BJ (cell line): ENCODE measurements at regions not wholly inside any gene's neighbourhood (a gene's known extent, or its start where the extent isn't known, plus 50 kb on each side); places are given as distances from the start of the nearest gene placed in this dataset.

Experiments
- CTCF ChIA-PET: fragments of 350-600 bp; formaldehyde crosslinking; extraction: SDS; loops from one replicate; lab custom pipeline; 2021; ENCODE audit warnings: antibody characterized with exemption, inconsistent platforms; lab: Yijun Ruan, JAX
- POLR2A ChIA-PET: fragments of 300-600 bp; sonication (Branson Sonifier 250); formaldehyde crosslinking; extraction: SDS; loops from one replicate; lab custom pipeline; 2021; ENCODE audit warnings: antibody characterized with exemption; lab: Charles Lee
- DNase-seq: peaks from one replicate; pipeline ENCODE4 v3.0.0-alpha.2; 2011; ENCODE audit warnings: low read depth
- H3K27me3 ChIP-seq: 2 replicates; pipeline ENCODE4 v1.6.0; 2011; ENCODE audit warnings: low read length; ENCODE audit not compliant: control insufficient read depth, insufficient read depth
- H3K36me3 ChIP-seq: 2 replicates; pipeline ENCODE4 v1.5.1; 2011; ENCODE audit warnings: low read length; ENCODE audit not compliant: control insufficient read depth, insufficient read depth
- H3K4me3 ChIP-seq: 2 replicates; pipeline ENCODE4 v1.5.1; 2011; ENCODE audit warnings: low read depth, mild to moderate bottlenecking, control low read depth, low read length
- TF ChIP-seq, protein P1 (sequence below): IDR thresholded peaks from 2 replicates; pipeline ENCODE4 v1.5.1; 2011; ENCODE audit warnings: low read depth, mild to moderate bottlenecking, control low read depth, inconsistent platforms, low read length, moderate library complexity; ENCODE audit not compliant: insufficient read depth

DNA sequence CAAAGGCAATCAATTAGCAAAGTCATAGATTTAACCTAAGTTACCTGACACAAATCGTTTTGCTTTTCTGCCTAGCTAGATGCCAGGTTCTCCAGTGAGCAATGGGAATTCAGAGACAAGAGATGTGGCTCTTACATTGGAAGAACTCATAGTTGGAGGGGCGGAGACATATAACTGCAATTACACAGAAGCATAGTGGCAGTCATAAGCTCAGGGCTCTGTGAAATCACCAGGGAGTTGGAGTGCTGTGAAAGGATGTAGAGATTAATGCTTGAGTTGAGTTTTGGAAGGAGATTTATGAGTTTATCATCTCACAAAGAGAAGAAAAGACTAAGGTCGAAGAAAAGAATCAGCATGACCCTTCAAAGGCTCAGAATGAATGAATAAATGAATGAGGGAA lies 457.2 kb upstream of the TRIB2 start:
- H3K36me3 ChIP-seq = no peaks in the 10 kb centered on the region
- POLR2A ChIA-PET = no interaction called here
- CTCF ChIA-PET = no interaction called here
- TF ChIP-seq, protein P1, sequence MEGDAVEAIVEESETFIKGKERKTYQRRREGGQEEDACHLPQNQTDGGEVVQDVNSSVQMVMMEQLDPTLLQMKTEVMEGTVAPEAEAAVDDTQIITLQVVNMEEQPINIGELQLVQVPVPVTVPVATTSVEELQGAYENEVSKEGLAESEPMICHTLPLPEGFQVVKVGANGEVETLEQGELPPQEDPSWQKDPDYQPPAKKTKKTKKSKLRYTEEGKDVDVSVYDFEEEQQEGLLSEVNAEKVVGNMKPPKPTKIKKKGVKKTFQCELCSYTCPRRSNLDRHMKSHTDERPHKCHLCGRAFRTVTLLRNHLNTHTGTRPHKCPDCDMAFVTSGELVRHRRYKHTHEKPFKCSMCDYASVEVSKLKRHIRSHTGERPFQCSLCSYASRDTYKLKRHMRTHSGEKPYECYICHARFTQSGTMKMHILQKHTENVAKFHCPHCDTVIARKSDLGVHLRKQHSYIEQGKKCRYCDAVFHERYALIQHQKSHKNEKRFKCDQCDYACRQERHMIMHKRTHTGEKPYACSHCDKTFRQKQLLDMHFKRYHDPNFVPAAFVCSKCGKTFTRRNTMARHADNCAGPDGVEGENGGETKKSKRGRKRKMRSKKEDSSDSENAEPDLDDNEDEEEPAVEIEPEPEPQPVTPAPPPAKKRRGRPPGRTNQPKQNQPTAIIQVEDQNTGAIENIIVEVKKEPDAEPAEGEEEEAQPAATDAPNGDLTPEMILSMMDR = no peak
- no peak overlapping the region for H3K4me3 ChIP-seq
- DNase-seq = no peak
- peaks cover 1% of the 10 kb centered on the region for H3K27me3 ChIP-seq

DNA sequence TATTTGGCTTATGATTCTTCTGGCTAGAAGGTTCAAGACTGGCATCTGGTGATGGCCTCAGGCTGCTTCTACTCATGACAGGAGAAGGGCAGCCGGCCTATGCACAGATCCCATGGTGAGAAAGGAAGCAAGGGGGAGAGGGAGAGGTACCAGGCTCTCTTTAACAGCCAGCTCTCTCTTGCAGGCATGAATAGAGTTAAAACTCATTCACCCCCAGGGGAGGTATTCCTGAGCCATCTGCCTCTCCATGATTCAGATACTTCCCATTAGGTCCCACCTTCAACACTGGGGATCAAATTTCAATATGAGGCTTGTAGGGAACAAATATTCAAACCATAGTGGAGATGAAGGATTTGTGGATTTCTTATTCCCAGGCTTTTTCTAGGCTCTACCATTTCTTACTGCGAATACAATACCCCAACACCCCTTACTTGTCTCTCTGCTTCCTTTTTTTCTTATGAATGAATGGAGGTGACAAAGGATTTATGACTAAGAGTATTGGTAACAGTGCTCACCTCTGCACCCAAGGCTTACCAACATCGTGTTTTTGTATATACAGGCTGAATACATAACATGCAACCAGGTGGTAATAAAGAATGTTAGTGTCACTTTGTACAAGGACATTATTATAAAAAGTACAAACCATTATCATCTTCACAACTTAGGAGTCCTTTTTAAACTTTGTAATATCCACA lies 454.6 kb upstream of the TRIB2 start:
- H3K36me3 ChIP-seq = no peaks in the 10 kb centered on the region
- TF ChIP-seq, protein P1 = no peak
- no peak for DNase-seq
- CTCF ChIA-PET = no interaction called here
- peaks cover 1% of the 10 kb centered on the region for H3K27me3 ChIP-seq
- no peak overlapping the region for H3K4me3 ChIP-seq
- POLR2A ChIA-PET = no interaction called here

DNA sequence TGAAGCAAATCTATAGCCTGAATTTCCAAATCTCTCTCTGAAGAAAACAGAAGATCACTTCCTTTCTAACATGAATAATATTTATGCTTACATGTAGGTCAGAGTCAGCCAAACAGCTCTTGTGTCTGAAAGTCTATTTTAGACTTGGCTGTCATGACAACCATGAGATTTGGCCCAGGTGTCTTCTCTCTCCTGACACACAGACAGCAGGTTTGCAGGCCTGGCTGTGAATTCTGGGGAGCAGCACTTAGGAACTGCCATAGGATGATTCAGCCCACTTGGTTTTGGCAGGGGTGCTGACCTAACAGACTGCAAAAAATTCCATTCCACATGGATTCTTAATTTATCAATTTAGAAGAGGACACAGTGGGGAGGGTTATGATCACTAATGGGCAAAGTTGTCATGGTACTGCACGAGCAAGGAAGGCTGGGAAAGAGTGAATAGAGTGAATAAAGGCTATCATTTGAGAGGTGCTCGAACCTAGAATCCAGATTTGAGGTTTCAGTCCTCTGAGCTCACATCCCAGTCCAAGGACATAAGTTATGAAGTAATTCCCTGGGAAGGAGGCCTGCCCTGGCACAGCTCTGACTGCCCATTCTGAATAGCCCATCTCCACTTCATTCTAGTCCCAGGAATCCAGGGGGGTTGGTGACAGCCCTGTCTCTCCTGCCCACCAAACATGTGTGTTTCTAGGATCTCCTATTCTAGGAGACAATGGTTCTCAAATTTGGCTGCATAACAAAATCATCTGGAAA lies 453.9 kb upstream of the TRIB2 start:
- POLR2A ChIA-PET = no interaction called here
- H3K36me3 ChIP-seq = no peaks in the 10 kb centered on the region
- peaks cover 1% of the 10 kb centered on the region; the same call in 1 of the 2 replicates for H3K27me3 ChIP-seq
- no peak overlapping the region for H3K4me3 ChIP-seq
- CTCF ChIA-PET = interaction anchor here (1.0 kb wide), 1 partner anchor 8 kb away, joined by 3 read pairs; no protein-coding TSS in a partner anchor
- DNase-seq = no peak
- TF ChIP-seq, protein P1 = no peak

DNA sequence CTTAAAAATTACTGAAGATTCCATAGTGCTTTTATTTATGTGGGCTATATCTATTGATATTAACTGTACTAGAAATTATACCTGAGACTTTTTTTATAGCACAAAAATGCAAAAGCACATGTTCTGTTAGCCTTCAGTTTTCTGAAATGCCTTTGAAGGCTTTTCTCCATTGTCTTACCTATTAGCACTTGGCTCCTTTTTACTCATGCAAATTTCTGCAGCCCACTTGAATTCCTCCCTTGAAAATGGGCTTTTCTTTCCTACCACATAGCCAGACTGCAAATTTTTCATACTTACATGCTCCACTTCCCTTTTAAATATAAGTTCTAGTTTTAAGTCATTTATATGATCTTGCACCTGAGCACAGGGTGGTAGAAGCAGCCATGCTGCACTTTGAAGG lies 453.0 kb upstream of the TRIB2 start:
- TF ChIP-seq, protein P1 = no peak
- Histone ChIP-seq H3K36me3 (no peaks in the 10 kb centered on the region), H3K4me3 (no peak overlapping the region), H3K27me3 (peaks cover 1% of the 10 kb centered on the region; the same call in 1 of the 2 replicates)
- DNase-seq = no peak
- CTCF ChIA-PET = interaction anchor here (1.0 kb wide), 1 partner anchor 7 kb away, joined by 3 read pairs; no protein-coding TSS in a partner anchor
- POLR2A ChIA-PET = no interaction called here

DNA sequence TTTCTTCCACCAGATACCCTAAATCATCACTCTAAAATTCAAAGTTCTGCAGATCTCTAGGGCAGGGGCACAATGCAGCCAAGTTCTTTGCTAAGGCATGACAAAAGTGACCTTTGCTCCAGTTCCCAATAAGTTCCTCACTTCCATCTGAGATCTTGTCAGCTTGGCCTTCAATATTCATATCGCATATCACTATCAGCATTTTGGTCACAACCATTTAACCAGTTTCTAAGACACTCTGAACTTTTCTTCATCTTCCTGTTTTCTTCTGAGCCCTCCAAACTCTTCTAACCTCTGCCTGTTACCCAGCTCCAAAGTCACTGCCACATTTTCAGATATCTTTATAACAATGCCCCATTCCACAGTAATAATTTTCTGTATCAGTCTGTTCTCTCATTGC lies 452.6 kb upstream of the TRIB2 start:
- peaks cover 1% of the 10 kb centered on the region; the same call in 1 of the 2 replicates for H3K27me3 ChIP-seq
- ChIA-PET CTCF (no interaction called here), POLR2A (no interaction called here)
- H3K36me3 ChIP-seq = no peaks in the 10 kb centered on the region
- no peak overlapping the region for H3K4me3 ChIP-seq
- DNase-seq = no peak
- TF ChIP-seq, protein P1 = no peak
